HT-29 (cell line): ENCODE measurements at regions not wholly inside any gene's neighbourhood (a gene's known extent, or its start where the extent isn't known, plus 50 kb on each side); places are given as distances from the start of the nearest gene placed in this dataset.

Source experiments
- DNase-seq: peaks from one replicate; pipeline ENCODE4 v3.0.0-alpha.2; 2015; ENCODE audit warnings: low spot score

DNA sequence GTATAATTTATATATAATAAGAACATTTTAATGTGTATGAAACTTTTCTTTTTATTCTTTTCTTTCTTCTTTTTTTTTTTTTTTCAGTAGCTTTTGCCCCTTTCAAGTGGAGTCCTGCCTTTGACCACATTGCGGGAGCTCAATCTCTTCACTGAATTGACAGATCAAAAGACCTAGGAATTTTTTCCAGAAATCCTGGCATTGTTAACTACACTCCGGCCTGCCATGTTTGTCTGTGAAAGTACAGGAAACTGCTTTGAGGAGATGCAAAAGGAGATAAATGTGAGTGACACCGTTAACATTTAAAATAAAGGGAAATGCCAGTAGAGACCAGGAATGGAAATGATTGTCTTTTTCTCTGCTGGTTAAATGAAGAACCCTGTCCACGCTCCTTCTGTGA, 159.3 kb upstream of the VCX3A start:
- no peak for DNase-seq

DNA sequence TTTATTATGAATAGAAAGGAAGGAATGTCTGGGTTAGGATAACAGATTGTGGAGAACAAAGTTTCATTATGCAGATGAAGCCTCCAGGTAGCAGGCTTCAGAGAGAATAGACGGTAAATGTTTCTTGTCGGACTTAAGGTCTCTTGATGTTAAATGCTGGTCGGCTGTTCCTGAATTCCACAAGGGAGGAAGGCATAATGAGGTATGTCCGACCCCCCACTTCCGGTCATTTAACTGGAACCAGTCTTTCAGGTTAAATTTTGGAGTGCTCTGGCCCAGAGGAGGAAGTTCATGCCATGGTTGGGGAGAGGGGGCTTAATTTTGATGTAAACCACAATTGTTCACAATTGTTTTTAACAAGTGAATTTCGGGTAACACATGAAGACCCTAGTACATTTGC, 158.1 kb upstream of the VCX3A start:
- no peak for DNase-seq

DNA sequence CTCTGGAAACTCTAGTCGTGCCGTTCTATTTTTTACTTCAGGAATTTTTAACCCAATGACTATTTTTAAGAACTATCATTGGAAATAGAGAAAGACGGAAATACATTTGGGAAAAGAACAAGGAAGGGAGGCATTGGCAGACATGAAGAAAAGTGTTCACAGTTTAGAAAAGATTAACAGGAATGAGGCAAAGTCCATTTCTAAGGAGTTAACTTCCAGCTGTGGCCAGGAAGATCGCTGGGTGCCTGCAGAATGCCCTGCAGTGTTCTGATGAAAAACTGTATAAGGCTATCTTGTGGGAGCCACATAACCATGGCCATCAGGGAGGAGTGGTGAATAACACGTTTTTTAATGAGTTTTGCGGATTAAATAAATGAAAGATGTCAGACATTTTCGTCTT, 150.6 kb upstream of the VCX3A start:
- DNase-seq = no peak

DNA sequence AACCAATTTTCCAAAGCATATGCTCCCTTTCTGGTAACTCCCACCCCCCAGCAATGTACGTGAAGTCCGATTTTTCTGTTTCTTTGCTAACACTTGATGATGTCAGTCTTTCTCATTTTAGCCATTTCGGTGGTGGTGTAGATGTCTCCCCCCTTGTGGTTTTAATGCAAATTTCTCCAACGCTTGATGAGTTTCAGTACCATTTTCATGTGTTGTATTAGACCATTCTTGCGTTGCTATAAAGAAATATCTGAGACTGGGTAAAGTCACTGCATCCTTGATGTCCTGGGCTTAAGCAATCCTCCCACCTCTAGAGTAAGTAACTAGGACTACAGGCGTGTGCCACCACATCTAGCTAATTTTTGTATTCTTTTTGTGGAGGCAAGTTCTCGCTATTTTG, 148.4 kb upstream of the VCX3A start:
- no peak for DNase-seq

DNA sequence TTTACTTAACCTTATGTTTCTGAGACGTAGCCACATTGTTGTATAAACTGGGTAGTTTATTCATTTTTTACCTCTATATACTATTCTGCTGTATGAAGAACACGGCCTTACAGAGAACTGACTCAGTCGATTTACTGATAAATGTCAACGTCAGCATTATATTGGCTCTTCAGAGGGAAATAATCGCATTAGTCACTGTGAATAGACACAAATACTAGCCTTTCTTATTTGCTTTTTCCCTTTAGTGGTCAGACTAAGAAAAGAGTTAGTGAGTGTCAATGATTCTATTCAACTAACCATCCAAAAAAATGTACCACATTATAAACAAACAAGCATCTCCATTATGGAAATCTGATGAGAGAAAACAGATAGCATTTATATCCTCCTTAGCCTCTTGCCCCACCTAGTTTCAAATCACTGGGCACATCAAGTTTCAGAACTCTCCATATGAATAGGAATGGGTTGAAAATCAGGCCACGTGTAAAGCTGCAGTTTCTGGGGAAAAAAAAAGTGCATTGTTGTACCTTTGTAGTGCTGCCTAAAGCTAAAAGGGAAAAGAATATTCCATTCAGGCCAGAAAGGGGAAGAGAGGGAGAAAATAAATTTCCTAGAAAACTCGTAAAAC, 146.7 kb upstream of the VCX3A start:
- DNase-seq = no peak

DNA sequence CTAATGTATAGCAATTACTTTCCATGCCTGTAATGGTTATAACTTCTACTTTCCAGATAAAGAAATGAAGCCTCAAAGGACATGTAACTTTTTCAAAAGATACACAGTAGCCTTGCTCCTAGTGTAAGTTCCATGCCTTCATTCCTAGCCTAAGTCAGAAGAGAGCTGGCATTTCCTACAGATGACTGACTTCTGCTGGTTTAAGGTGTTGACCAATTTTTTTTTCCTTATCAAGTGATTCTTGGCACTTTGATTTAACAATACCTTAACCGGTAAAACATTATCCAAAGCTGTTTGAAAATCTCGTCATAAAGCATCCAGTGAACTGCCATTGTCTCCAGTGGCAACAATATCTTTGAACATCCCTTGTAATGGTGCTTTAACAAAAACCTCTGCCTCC, 145.1 kb upstream of the VCX3A start:
- DNase-seq = no peak

DNA sequence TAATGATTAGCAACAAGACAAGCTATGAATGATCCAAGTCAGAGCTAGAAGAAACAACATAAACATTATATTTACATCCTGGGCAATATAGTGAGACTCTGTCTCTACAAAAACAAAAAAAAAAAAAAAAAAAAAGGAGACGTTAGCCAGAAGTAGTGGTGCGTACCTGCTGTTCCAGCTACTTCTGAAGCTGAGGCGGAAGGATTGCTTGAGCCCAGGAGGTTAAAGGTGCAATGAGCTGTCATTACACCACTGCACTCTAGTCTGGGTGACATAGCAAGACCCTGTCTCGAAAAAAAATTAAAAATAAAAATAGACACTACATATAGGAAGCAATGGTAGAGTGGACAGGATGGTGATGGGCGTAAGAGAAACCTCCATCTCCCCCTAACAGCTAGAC, 144.6 kb upstream of the VCX3A start:
- DNase-seq = no peak

DNA sequence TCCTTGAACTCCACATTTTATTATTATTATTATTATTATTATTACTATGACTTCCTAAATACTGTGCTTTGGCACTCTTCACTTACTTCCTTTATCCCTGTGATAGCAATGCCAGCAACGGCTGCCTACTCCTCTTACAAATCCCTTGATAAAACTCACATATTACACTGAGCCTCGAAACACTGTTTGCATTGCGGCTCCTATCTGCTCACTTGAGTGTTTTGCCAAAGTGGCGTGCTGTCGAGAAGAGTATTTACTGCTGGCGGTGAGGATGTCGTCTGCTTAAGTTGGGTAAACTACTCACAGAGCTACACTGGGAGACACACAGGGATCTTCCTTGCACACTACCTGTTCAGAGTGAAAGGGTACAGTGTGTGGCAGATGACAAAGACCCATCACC, 143.4 kb upstream of the VCX3A start:
- no peak for DNase-seq

DNA sequence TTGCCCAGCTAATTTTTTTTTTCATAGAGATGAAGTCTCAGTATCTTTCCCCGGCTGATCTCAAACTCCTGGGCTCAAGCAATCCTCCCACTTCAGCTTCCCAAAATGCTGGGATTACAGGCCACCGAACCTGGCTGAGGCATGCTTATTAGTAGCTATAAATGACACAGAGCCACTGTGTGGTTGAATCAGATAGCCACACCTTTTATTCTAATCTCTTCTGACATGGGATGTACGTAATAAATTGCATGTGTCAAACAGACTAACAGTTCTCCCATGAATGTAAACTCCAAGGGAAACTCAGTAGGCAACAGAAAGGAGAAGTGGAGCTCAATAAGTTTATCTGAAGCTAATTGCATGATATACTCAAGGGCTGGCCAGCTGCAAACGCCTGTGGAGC, 139.8 kb upstream of the VCX3A start:
- no peak for DNase-seq

DNA sequence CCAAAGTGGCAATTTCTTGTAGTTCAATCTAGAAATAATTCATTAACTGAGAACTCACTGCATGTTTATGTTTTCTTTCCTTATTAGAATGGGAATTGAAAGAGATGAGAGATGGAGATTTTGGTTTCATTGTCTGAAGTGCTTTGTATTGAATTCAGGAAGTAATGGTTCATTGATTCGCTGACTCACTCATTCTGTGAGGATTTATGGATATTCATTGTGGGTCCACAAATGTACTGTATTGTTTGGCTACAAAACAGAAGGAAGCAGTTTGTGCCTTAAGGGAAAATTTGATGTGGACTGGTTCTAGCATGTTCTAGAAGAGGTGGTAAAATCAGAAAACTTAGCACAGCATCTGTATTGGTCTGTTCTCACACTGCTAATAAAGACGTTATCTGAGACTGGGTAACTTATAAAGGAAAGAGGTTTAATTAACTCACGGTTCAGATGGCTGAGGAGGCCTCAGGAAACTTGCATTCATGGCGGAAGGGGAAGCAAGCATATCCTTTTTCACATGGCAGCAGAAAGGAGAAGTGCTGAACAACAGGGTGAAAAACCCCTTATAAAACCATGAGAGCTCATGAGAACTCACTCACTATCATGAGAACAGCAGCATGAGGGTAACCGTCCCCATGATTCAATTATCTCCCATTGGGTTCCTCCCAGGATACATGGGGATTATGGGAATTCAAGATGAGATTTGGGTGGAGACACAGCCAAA, 132.3 kb upstream of the VCX3A start:
- DNase-seq = no peak

DNA sequence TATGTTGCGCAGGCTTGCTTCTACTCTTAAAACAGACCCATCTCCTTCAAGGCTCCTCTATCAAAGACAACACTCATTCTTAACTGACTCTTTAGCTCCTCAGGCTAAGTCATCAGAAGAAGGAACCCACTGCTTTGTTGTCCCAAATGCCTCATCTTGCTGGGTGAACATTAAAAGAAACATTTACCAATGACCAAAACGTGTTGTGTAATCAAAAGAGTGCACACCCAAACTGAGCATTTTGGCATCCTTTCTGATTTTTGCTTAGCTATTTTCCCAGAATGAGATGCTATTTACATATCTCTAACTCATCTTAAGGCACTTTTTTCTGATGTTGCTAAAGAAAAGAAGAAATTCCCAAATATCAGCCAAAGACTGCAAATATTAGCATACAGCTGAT, 131.7 kb upstream of the VCX3A start:
- DNase-seq = no peak

DNA sequence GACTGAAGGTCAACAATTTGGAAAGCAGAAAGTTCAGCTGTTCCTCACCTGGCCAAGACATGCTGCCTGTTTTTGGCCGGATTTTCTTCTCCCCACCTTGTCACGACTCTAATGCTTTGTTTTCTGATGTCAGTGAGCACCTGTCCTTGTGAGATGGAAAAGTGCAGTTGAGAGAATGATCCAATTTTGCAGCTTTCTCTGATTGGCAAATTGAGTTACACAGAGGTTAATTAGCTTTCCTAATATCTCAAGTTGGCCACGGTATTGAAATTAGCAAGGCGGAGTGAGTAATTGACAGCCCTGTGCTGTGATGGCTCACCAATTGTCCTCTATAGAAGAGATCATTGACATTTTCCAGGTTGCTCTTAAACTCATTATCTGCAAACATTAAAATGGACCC, 126.8 kb upstream of the VCX3A start:
- DNase-seq = no peak

DNA sequence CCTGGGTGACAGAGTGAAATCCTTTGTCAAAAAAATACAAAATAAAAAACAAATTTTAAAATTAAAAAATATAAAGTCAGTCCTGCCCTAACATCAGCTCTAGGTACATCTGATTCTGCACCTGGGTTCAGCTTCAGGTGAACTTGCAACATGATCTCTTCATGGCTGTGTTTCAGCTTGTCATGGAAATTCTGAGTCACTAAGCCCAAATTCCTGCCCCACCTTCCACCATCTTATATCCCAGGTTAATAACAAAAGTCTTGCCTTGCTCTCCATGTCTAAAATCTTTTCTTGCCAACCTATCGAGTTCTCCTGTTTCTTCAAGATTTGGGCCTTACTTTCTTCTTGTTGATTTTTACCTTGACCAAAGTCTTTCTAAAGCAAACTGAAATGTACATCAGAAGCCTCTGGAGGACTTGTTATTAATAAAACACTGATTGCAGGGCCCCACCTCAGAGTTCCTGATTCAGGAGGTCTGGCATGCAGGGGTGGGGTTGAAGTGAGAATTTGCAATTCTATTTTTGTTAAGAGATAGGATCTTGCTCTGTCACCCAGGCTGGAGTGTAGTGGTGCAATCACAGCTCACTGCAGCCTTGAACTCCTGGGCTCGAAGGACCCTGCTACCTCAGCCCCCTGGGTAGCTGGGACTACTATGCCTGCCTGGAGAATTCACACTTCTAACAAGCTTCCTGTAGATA, 125.8 kb upstream of the VCX3A start:
- no peak for DNase-seq

DNA sequence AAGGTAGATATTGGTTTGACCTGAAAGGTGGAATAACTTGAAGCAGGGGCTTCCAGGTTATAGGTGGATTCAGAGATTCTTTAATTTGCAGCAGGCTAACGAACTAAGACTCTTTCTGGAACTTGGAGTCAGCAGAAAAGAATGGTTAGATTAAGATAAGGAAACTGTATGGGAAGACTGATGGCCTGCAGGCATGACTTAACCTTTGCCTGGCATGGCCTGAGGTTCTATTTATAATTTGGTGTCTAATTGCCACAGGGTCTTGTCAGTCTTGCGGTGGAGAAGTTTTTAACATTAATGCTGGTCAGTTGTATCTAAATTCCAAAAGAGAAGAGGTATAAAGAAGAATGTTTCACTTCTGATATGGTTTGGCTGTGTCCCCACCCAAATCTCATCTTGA, 110.3 kb upstream of the VCX3A start:
- no peak for DNase-seq

DNA sequence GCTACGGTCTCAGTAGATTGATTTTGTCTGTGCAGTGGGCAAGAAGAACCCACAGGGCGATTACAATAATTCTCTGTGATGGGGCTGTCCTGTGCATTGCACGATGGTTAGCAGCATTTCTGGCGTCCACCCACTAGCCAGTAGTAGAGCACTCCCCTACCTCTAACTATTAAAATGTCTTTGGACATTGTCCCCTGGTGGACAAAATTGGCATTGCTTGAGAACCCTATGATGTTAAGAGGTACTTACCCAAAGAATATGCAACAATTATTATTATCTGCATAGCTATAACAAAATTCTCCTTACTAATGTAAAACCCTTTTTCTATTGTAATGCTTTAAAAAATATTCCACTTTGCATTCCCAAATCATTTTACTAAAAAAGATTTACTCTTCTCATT, 109.5 kb upstream of the VCX3A start:
- peak; percentile 41 for DNase-seq

DNA sequence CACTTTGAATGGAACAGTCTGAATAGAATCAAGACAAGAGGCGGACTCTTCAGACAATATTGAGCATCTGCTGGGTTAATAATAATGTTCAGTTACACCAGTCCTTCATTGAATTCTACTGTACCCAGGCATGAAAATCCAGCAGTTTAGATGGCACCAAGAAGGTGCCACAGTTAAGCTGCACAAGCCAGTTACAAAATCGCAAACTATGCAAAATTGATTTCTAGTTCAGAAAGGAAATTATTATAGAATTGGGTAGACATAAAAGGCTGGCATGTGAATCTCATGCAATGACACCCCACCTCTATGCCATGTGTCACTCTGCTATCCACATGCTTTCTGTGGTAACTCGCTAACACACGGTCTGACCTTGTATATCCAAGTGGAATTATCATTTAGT, 105.8 kb upstream of the VCX3A start:
- no peak for DNase-seq

DNA sequence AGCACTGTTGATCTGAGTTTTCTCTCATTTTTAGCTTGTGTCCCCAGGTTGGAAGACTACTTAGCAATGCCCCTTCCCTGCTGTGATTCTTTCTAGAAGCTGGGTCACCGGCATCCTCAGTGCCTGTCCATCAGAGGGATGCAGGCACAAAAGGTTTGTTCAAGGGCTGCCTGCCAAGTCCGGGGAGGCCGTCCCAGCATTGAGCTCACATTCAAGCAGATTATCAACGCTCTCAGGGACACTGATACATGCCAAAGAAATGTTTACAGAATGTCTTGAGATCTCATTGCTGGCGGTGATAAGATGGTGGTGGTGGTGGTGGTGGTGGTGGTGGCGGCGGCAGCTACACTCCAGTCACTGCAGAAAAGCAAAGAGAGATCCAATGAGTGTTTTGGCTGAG, 79.6 kb upstream of the VCX3A start:
- DNase-seq = no peak

DNA sequence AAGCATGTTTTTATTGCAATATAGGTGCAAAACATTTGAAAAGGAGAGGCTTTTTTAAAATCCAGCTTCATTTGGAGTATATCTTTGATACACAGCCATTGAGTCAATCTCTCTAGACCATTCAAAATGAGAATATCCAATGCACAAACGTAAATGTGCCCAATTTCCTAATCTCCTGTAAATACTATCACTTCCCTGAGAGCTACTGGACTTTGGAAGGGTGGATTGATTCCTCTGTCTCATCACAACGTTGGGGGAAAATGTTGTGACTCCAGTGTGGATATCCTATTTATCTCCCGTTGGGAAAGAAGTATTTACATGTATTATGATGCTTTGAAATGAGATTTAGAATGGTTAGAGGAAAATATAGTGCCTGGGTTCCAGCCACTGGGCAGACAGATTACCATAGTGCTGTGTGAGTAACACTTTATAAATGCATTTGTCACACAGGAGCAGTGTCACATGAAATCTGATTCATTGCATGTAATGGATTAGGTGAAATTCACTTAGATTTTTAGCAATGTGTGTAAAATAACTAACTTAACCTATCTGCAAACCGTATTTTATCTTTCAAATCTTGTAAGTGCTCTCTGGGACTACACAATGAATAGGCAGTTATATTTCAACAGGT, 64.4 kb upstream of the VCX3A start:
- no peak for DNase-seq
